ENCODE measurements at regions not wholly inside any gene's neighbourhood (a gene's known extent, or its start where the extent isn't known, plus 50 kb on each side); places are given as distances from the start of the nearest gene placed in this dataset.

- H3K27me3 ChIP-seq (ENCODE audit: insufficient read depth, low read depth, severe bottlenecking), result peaks cover 26% of the 10 kb centered on the region
- TF ChIP-seq CTCF (IDR thresholded peaks at IDR 0.05; ENCODE audit: low read depth, low read length), result no peak
- no peak overlapping the region for H3K27ac ChIP-seq
- H3K36me3 ChIP-seq, result no peaks in the 10 kb centered on the region
- no peaks in the 10 kb centered on the region for H3K9me3 ChIP-seq (ENCODE audit: severe bottlenecking)
- H3K4me3 ChIP-seq (ENCODE audit: low read depth, low read length), result no peak overlapping the region
- DNase-seq, result no peak
Observed at GRCh38 chr1:208309771-208310170, 65.6 kb upstream of the PLXNA2 start.

GRCh38 chr1:208312706-208313105 is 68.5 kb upstream of the PLXNA2 start:
- no peak for DNase-seq
- Histone ChIP-seq H3K27me3 (ENCODE audit: insufficient read depth, low read depth, severe bottlenecking) (peaks cover 35% of the 10 kb centered on the region), H3K4me3 (ENCODE audit: low read depth, low read length) (no peak overlapping the region), H3K36me3 (no peaks in the 10 kb centered on the region), H3K27ac (no peak overlapping the region), H3K9me3 (ENCODE audit: severe bottlenecking) (no peaks in the 10 kb centered on the region)
- no peak for TF ChIP-seq CTCF (IDR thresholded peaks at IDR 0.05; ENCODE audit: low read depth, low read length)

GRCh38 chr1:208314431-208314830 is 70.2 kb upstream of the PLXNA2 start:
- Histone ChIP-seq H3K9me3 (ENCODE audit: severe bottlenecking) (no peaks in the 10 kb centered on the region), H3K27me3 (ENCODE audit: insufficient read depth, low read depth, severe bottlenecking) (peaks cover 29% of the 10 kb centered on the region), H3K36me3 (no peaks in the 10 kb centered on the region), H3K4me3 (ENCODE audit: low read depth, low read length) (no peak overlapping the region), H3K27ac (no peak overlapping the region)
- TF ChIP-seq CTCF (IDR thresholded peaks at IDR 0.05; ENCODE audit: low read depth, low read length), result no peak
- DNase-seq, result no peak

GRCh38 chr1:208318150-208318734 is 74.1 kb upstream of the PLXNA2 start:
- Histone ChIP-seq H3K9me3 (ENCODE audit: severe bottlenecking) (no peaks in the 10 kb centered on the region), H3K27me3 (ENCODE audit: insufficient read depth, low read depth, severe bottlenecking) (peaks cover 31% of the 10 kb centered on the region), H3K4me3 (ENCODE audit: low read depth, low read length) (no peak overlapping the region), H3K27ac (no peak overlapping the region), H3K36me3 (no peaks in the 10 kb centered on the region)
- no peak for TF ChIP-seq CTCF (IDR thresholded peaks at IDR 0.05; ENCODE audit: low read depth, low read length)
- no peak for DNase-seq

GRCh38 chr1:208324005-208324404 is 79.8 kb upstream of the PLXNA2 start:
- H3K27ac ChIP-seq, result no peak overlapping the region
- H3K4me3 ChIP-seq (ENCODE audit: low read depth, low read length), result no peak overlapping the region
- no peaks in the 10 kb centered on the region for H3K9me3 ChIP-seq (ENCODE audit: severe bottlenecking)
- no peaks in the 10 kb centered on the region for H3K36me3 ChIP-seq
- H3K27me3 ChIP-seq (ENCODE audit: insufficient read depth, low read depth, severe bottlenecking), result peaks cover 36% of the 10 kb centered on the region
- TF ChIP-seq CTCF (IDR thresholded peaks at IDR 0.05; ENCODE audit: low read depth, low read length), result no peak
- DNase-seq, result no peak

- TF ChIP-seq CTCF (IDR thresholded peaks at IDR 0.05; ENCODE audit: low read depth, low read length), result no peak
- H3K27ac ChIP-seq, result no peak overlapping the region
- no peaks in the 10 kb centered on the region for H3K36me3 ChIP-seq
- no peaks in the 10 kb centered on the region for H3K9me3 ChIP-seq (ENCODE audit: severe bottlenecking)
- peaks cover 28% of the 10 kb centered on the region for H3K27me3 ChIP-seq (ENCODE audit: insufficient read depth, low read depth, severe bottlenecking)
- no peak for DNase-seq
- H3K4me3 ChIP-seq (ENCODE audit: low read depth, low read length), result no peak overlapping the region
Observed at GRCh38 chr1:208326033-208326432, 81.8 kb upstream of the PLXNA2 start.

Measured in WERI-Rb-1 (cell line).